ENCODE measurements at regions not wholly inside any gene's neighbourhood (a gene's known extent, or its start where the extent isn't known, plus 50 kb on each side); places are given as distances from the start of the nearest gene placed in this dataset.

GRCh38 chr10:123379156-123379555 lies 225.0 kb downstream of the BUB3 start:
- no peaks in the 10 kb centered on the region for H3K79me2 ChIP-seq (ENCODE audit: control insufficient read depth, insufficient read depth, low read length)
- TF ChIP-seq EZH2 (IDR thresholded peaks at IDR 0.05; ENCODE audit: low read length): no peak
- H3K9ac ChIP-seq (ENCODE audit: control insufficient read depth, extremely low read depth, insufficient read depth, low read length): no peak overlapping the region
- dilution Hi-C loops (cut with MboI; ENCODE audit: extremely low pct_ligation_motif_present, low sequenced_read_pairs): no loop called here
- H3K9me1 ChIP-seq (ENCODE audit: control insufficient read depth, extremely low read depth, insufficient read depth, low read length): no peaks in the 10 kb centered on the region
- H3K36me3 ChIP-seq (ENCODE audit: control insufficient read depth in 2 of 2, extremely low read depth in 1 of 2, insufficient read depth in 2 of 2, low read length in 2 of 2): no peaks in the 10 kb centered on the region
- DNase-seq (ENCODE audit: low read depth, low spot score) (no peak), FAIRE-seq (no peak)
- no peak overlapping the region for H3K4me3 ChIP-seq (ENCODE audit: control insufficient read depth in 2 of 3, extremely low read depth in 1 of 3, insufficient read depth in 2 of 3, low read depth in 1 of 3, low read length in 3 of 3)
- peaks cover 2% of the 10 kb centered on the region for H3K27me3 ChIP-seq (ENCODE audit: control insufficient read depth, extremely low read depth, insufficient read depth, low read length)
- no peak overlapping the region for H3K27ac ChIP-seq (ENCODE audit: control insufficient read depth, insufficient read depth, low read length)
- no peak overlapping the region for H3K4me2 ChIP-seq (ENCODE audit: control insufficient read depth, extremely low read depth, insufficient read depth, low read depth, low read length)
- no peaks in the 10 kb centered on the region for H4K20me1 ChIP-seq (ENCODE audit: control insufficient read depth, extremely low read depth, insufficient read depth, low read length)
- H3K4me1 ChIP-seq (ENCODE audit: control insufficient read depth, extremely low read depth, insufficient read depth, low read length): no peaks in the 10 kb centered on the region
- H3K9me3 ChIP-seq (ENCODE audit: control insufficient read depth, low read depth, low read length): no peaks in the 10 kb centered on the region
- H2AFZ ChIP-seq (ENCODE audit: control insufficient read depth, low read length): no peak overlapping the region

GRCh38 chr10:123380491-123381085 lies 226.4 kb downstream of the BUB3 start:
- Histone ChIP-seq H3K27me3 (ENCODE audit: control insufficient read depth, extremely low read depth, insufficient read depth, low read length) (peaks cover 2% of the 10 kb centered on the region), H3K4me2 (ENCODE audit: control insufficient read depth, extremely low read depth, insufficient read depth, low read depth, low read length) (no peak overlapping the region), H3K9me3 (ENCODE audit: control insufficient read depth, low read depth, low read length) (peaks cover 1% of the 10 kb centered on the region), H3K36me3 (ENCODE audit: control insufficient read depth in 2 of 2, extremely low read depth in 1 of 2, insufficient read depth in 2 of 2, low read length in 2 of 2) (no peaks in the 10 kb centered on the region), H3K9ac (ENCODE audit: control insufficient read depth, extremely low read depth, insufficient read depth, low read length) (no peak overlapping the region), H3K4me1 (ENCODE audit: control insufficient read depth, extremely low read depth, insufficient read depth, low read length) (no peaks in the 10 kb centered on the region), H3K4me3 (ENCODE audit: control insufficient read depth in 2 of 3, extremely low read depth in 1 of 3, insufficient read depth in 2 of 3, low read depth in 1 of 3, low read length in 3 of 3) (no peak overlapping the region), H2AFZ (ENCODE audit: control insufficient read depth, low read length) (no peak overlapping the region), H3K27ac (ENCODE audit: control insufficient read depth, insufficient read depth, low read length) (no peak overlapping the region), H3K79me2 (ENCODE audit: control insufficient read depth, insufficient read depth, low read length) (no peaks in the 10 kb centered on the region), H3K9me1 (ENCODE audit: control insufficient read depth, extremely low read depth, insufficient read depth, low read length) (no peaks in the 10 kb centered on the region), H4K20me1 (ENCODE audit: control insufficient read depth, extremely low read depth, insufficient read depth, low read length) (no peaks in the 10 kb centered on the region)
- dilution Hi-C loops (cut with MboI; ENCODE audit: extremely low pct_ligation_motif_present, low sequenced_read_pairs): no loop called here
- DNase-seq (ENCODE audit: low read depth, low spot score) (no peak), FAIRE-seq (peak; percentile 51)
- TF ChIP-seq CTCF (optimal IDR thresholded peaks at IDR 0.05 in 1 of 3, IDR thresholded peaks at IDR 0.05 in 1 of 3, conservative IDR thresholded peaks at IDR 0.05 in 1 of 3; ENCODE audit: extremely low read depth in 1 of 3, insufficient read depth in 2 of 3, low read length in 3 of 3) (peak in 2 of 3 experiments; percentile 22 to 43), EZH2 (IDR thresholded peaks at IDR 0.05; ENCODE audit: low read length) (no peak)

GRCh38 chr10:123381224-123381623 lies 227.0 kb downstream of the BUB3 start:
- Histone ChIP-seq H3K4me2 (ENCODE audit: control insufficient read depth, extremely low read depth, insufficient read depth, low read depth, low read length) (no peak overlapping the region), H3K36me3 (ENCODE audit: control insufficient read depth in 2 of 2, extremely low read depth in 1 of 2, insufficient read depth in 2 of 2, low read length in 2 of 2) (no peaks in the 10 kb centered on the region), H3K9ac (ENCODE audit: control insufficient read depth, extremely low read depth, insufficient read depth, low read length) (no peak overlapping the region), H4K20me1 (ENCODE audit: control insufficient read depth, extremely low read depth, insufficient read depth, low read length) (no peaks in the 10 kb centered on the region), H3K27me3 (ENCODE audit: control insufficient read depth, extremely low read depth, insufficient read depth, low read length) (peaks cover 2% of the 10 kb centered on the region), H3K4me1 (ENCODE audit: control insufficient read depth, extremely low read depth, insufficient read depth, low read length) (no peaks in the 10 kb centered on the region), H3K4me3 (ENCODE audit: control insufficient read depth in 2 of 3, extremely low read depth in 1 of 3, insufficient read depth in 2 of 3, low read depth in 1 of 3, low read length in 3 of 3) (no peak overlapping the region), H2AFZ (ENCODE audit: control insufficient read depth, low read length) (no peak overlapping the region), H3K9me1 (ENCODE audit: control insufficient read depth, extremely low read depth, insufficient read depth, low read length) (no peaks in the 10 kb centered on the region), H3K9me3 (ENCODE audit: control insufficient read depth, low read depth, low read length) (peaks cover 4% of the 10 kb centered on the region), H3K79me2 (ENCODE audit: control insufficient read depth, insufficient read depth, low read length) (no peaks in the 10 kb centered on the region), H3K27ac (ENCODE audit: control insufficient read depth, insufficient read depth, low read length) (no peak overlapping the region)
- TF ChIP-seq CTCF (optimal IDR thresholded peaks at IDR 0.05 in 1 of 3, IDR thresholded peaks at IDR 0.05 in 1 of 3, conservative IDR thresholded peaks at IDR 0.05 in 1 of 3; ENCODE audit: extremely low read depth in 1 of 3, insufficient read depth in 2 of 3, low read length in 3 of 3) (no peak), EZH2 (IDR thresholded peaks at IDR 0.05; ENCODE audit: low read length) (no peak)
- dilution Hi-C loops (cut with MboI; ENCODE audit: extremely low pct_ligation_motif_present, low sequenced_read_pairs): no loop called here
- FAIRE-seq (no peak), DNase-seq (ENCODE audit: low read depth, low spot score) (no peak)
